Immature natural killer cell (primary cell): ENCODE measurements at regions not wholly inside any gene's neighbourhood (a gene's known extent, or its start where the extent isn't known, plus 50 kb on each side); places are given as distances from the start of the nearest gene placed in this dataset.

Source experiments
- DNase-seq, 3 donors: peaks; one replicate each; pipeline ENCODE4 v3.0.0; 2022; ENCODE audit warnings: mixed read lengths in 1 of 3
- H3K27ac Mint-ChIP-seq, 6 donors: one replicate each; pipeline ENCODE4 v1.8.0; 2020; ENCODE audit warnings: mixed read lengths in 6 of 6, mild to moderate bottlenecking in 5 of 6, inconsistent platforms in 4 of 6, moderate library complexity in 3 of 6
- H3K27me3 Mint-ChIP-seq, 3 donors: one replicate each; pipeline ENCODE4 v1.8.0; 2020 to 2021; ENCODE audit warnings: low read depth in 3 of 3, mild to moderate bottlenecking in 3 of 3, mixed read lengths in 3 of 3, moderate library complexity in 3 of 3, inconsistent platforms in 1 of 3
- H3K36me3 Mint-ChIP-seq, 3 donors: one replicate each; pipeline ENCODE4 v1.8.0; 2020; ENCODE audit warnings: mixed read lengths in 3 of 3, inconsistent platforms in 2 of 3, mild to moderate bottlenecking in 2 of 3
- H3K4me1 Mint-ChIP-seq, 2 donors: one replicate each; pipeline ENCODE4 v1.8.0; 2020; ENCODE audit warnings: inconsistent platforms in 2 of 2, mild to moderate bottlenecking in 2 of 2, mixed read lengths in 2 of 2, moderate library complexity in 1 of 2
- H3K4me3 Mint-ChIP-seq, 5 donors: one replicate each; pipeline ENCODE4 v1.8.0; 2020; ENCODE audit warnings: mild to moderate bottlenecking in 5 of 5, mixed read lengths in 5 of 5, inconsistent platforms in 3 of 5, moderate library complexity in 3 of 5
- H3K9me3 Mint-ChIP-seq, 6 donors: one replicate each; pipeline ENCODE4 v1.8.0; 2020; ENCODE audit warnings: mild to moderate bottlenecking in 6 of 6, mixed read lengths in 6 of 6, inconsistent platforms in 4 of 6, moderate library complexity in 3 of 6

DNA sequence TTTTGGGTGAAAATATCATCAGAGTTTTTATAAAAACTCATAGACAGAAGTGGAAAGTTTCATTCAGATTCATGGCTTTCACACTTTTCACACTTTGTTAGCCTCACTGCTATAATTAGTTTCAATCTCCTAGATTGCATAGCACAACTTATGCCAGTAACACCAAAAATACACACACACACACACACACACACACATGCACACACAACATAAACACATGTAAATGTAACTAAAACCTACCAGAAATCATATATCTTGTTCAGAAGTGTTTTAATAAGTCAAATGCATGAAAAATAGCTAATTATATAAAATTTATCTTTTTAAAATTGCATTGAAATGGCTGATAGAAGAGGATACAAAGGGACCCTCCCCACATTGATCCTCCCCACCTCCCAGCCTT, 347.8 kb upstream of the SLC35B3 start:
- H3K27me3 Mint-ChIP-seq, result peaks cover 0 to 3% (median 1%) of the 10 kb centered on the region in 3 donors
- no peak overlapping the region for H3K27ac Mint-ChIP-seq
- H3K36me3 Mint-ChIP-seq, result peaks cover 0 to 4% (median 0%) of the 10 kb centered on the region in 3 donors
- DNase-seq, result no peak
- H3K4me1 Mint-ChIP-seq, result no peaks in the 10 kb centered on the region
- no peak overlapping the region for H3K4me3 Mint-ChIP-seq
- peaks cover 2 to 23% (median 8%) of the 10 kb centered on the region in 6 donors for H3K9me3 Mint-ChIP-seq

DNA sequence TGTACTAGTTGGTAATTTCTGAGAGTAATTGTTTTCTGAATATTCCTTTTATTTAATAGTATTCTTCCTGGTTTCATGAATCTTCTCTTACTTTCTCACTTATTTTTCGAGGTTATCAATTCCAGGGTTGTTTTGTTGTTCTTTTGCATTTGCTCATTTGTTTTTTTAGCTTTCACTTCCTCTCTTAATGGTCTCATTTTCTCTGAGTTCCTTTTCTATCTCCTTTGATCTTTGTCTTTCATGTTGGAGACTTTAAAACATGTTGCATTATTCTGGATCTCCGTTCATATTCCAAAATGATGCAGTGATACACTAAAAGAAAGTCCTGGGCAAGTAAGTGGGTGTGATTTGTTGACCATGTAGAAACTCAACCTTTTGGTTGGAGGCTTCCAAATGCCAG, 345.3 kb upstream of the SLC35B3 start:
- Mint-ChIP-seq H3K27ac (no peak overlapping the region), H3K36me3 (peaks cover 0 to 5% (median 4%) of the 10 kb centered on the region in 3 donors), H3K4me1 (no peaks in the 10 kb centered on the region), H3K27me3 (peaks cover 0 to 3% (median 0%) of the 10 kb centered on the region in 3 donors), H3K9me3 (peaks cover 6 to 29% (median 12%) of the 10 kb centered on the region in 6 donors), H3K4me3 (no peak overlapping the region)
- DNase-seq, result no peak

DNA sequence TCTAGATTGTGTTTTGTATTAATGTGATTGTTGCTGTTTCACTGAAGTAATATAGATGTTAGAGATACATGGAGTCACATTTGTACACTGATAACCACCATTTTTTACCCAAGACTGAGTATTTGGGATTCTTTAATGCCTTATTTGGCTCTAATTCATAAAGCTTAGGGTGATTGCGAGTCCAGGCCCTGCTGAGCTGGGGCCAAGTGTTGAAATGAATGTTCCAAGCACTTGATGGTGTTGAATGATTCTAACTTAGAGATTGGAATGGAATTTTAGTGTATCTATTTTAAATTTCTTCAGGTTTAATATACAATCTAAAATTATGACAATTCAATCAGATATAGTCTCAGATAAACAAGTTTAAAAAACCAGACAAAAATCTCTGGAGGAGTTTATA, 329.4 kb upstream of the SLC35B3 start:
- Mint-ChIP-seq H3K27ac (no peak overlapping the region), H3K4me1 (no peaks in the 10 kb centered on the region), H3K9me3 (peaks cover 0 to 38% (median 3%) of the 10 kb centered on the region in 6 donors), H3K36me3 (no peaks in the 10 kb centered on the region), H3K27me3 (no peaks in the 10 kb centered on the region), H3K4me3 (no peak overlapping the region)
- DNase-seq, result no peak

DNA sequence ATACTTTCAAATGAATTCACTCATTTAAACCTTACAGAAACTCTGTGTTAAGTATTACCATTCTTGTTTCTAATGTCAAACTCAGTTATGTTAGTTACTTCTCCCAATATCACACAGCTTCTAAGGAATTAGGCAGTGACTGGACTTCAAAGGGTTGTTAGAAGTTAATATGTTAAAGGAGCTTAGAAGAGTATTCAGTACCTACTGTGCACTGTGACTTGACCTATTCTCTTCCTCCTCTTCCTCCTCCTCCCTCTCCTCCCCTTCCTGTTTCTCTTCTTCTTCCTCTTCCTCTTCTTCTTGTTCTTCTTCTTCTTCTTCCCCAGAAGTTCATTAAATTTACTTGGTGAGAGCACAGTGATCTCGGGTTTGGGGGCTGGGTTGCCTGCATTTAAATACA, 325.6 kb upstream of the SLC35B3 start:
- peaks cover 2 to 26% (median 7%) of the 10 kb centered on the region in 6 donors for H3K9me3 Mint-ChIP-seq
- no peaks in the 10 kb centered on the region for H3K4me1 Mint-ChIP-seq
- no peak for DNase-seq
- H3K27ac Mint-ChIP-seq, result no peak overlapping the region
- H3K4me3 Mint-ChIP-seq, result no peak overlapping the region
- no peaks in the 10 kb centered on the region for H3K36me3 Mint-ChIP-seq
- H3K27me3 Mint-ChIP-seq, result no peaks in the 10 kb centered on the region

DNA sequence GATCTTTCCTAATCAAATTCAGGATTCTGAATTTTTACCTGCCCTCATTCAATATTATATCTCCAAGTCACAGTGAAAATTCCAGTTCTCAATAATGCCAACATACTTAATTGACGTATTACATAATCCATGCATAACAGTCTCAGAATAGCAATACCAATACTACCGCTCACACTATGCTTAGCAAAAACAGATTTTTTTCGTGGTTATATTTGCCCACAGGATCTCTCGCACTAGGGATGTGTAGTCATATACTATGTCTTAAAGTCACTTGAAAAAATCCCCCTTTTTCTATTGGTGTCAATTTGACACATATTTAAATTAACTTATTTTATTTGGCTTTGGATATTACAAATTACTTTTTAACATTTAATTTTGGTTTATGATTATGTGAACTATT, 323.1 kb upstream of the SLC35B3 start:
- H3K4me3 Mint-ChIP-seq, result no peak overlapping the region
- H3K36me3 Mint-ChIP-seq, result no peaks in the 10 kb centered on the region
- peaks cover 2 to 13% (median 12%) of the 10 kb centered on the region in 6 donors for H3K9me3 Mint-ChIP-seq
- no peak overlapping the region for H3K27ac Mint-ChIP-seq
- H3K4me1 Mint-ChIP-seq, result no peaks in the 10 kb centered on the region
- no peaks in the 10 kb centered on the region for H3K27me3 Mint-ChIP-seq
- DNase-seq, result no peak

DNA sequence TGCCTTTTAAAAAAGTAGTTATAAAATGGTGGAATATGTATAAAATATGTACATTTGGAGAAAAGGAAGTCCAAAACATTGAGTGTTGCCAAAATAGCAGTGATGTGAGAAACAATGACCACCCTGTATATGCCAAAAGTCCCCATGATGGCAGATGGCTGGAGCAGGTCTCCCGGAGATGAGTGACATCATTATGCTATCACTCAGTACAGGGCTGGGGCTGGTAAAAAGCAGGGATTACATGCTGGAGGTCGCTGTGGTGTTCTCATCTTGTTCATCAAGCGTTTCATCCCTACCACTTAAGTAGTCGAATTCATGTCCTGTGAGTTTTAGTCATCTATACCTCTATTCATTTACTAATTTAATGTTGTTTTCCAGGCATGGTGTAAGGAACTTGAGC, 315.3 kb upstream of the SLC35B3 start:
- DNase-seq, result no peak
- no peak overlapping the region for H3K4me3 Mint-ChIP-seq
- no peak overlapping the region for H3K27ac Mint-ChIP-seq
- H3K36me3 Mint-ChIP-seq, result no peaks in the 10 kb centered on the region
- H3K9me3 Mint-ChIP-seq, result peaks cover 2 to 17% (median 5%) of the 10 kb centered on the region in 6 donors
- H3K27me3 Mint-ChIP-seq, result peaks cover 0 to 3% (median 0%) of the 10 kb centered on the region in 3 donors
- no peaks in the 10 kb centered on the region for H3K4me1 Mint-ChIP-seq

DNA sequence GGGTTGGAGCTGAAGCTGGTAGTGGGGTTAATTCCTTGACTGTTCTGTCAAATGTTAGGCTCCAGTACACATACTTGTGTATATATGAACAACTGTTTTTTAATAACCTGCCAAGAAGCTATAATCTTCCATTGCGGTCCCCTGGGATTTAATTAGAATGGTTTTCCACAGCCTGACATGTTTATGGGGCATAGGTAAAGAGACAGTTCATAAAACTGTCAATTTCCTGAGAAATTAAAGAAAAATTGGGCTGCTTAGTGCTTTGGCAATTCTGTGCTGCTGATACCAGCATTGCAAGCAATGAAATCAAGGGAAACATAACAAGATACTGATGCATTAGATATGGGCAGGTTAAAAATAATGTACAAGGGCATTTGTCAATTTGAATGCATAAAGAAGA, 314.1 kb upstream of the SLC35B3 start:
- H3K27ac Mint-ChIP-seq, result no peak overlapping the region
- DNase-seq, result no peak
- H3K4me1 Mint-ChIP-seq, result peaks cover under 1% of the 10 kb centered on the region in 2 donors
- H3K27me3 Mint-ChIP-seq, result peaks cover 0 to 3% (median 0%) of the 10 kb centered on the region in 3 donors
- H3K4me3 Mint-ChIP-seq, result no peak overlapping the region
- H3K9me3 Mint-ChIP-seq, result peaks cover 0 to 17% (median 5%) of the 10 kb centered on the region in 6 donors
- no peaks in the 10 kb centered on the region for H3K36me3 Mint-ChIP-seq

DNA sequence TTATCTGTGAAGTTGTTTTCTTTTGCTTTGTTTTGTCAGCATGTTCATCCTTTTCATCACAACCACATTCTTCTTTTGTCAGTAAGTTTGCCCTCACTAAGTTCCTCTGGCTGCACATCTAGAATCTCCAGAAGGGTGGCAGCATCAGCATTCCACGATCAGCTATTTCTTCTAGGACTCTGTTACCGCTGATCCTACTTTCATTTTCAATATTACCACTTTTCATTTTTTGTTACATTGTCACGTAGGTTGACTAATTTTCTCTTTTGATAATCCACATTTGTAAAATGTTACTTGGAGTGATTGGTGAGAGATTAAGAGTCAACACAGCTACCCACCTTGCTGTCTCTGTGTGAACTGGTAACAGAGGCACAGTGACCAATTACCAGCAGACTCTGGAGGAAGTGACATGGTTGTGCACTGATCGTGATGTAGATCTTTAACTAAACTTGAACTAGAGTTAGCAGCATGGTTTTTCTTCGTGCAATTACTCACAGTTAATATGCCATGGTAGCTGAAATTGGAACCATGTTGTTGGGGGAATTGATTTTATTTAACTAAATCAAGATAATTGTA, 307.9 kb upstream of the SLC35B3 start:
- H3K4me3 Mint-ChIP-seq, result peak overlapping the region; percentile 77 to 87 (median 81)
- H3K27me3 Mint-ChIP-seq, result no peaks in the 10 kb centered on the region
- H3K27ac Mint-ChIP-seq, result peak overlapping the region; percentile 66 to 86 (median 78)
- peak; percentile 8 to 23 (median 17) for DNase-seq
- no peaks in the 10 kb centered on the region for H3K36me3 Mint-ChIP-seq
- peaks cover 0 to 23% (median 4%) of the 10 kb centered on the region in 6 donors for H3K9me3 Mint-ChIP-seq
- peaks cover 15 to 24% of the 10 kb centered on the region in 2 donors for H3K4me1 Mint-ChIP-seq

DNA sequence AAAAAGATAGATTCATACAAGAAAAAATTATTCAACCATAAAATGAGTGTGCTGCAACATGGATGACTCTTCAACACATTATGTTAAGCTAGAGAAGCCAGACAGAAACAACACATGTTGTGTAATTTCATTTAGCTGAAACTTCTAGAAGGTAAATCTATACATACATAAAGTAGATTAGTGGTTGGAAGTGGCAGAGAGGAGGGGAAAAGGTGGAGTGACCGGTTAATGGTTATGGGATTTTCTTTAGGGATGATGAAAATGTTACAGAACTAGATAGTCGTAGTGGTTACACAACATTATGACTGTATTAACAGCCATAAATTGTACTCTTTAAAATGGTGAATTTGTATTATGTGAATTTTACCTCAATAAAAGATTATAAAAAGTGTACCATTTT, 304.1 kb upstream of the SLC35B3 start:
- H3K4me3 Mint-ChIP-seq, result no peak overlapping the region
- H3K27me3 Mint-ChIP-seq, result no peaks in the 10 kb centered on the region
- H3K9me3 Mint-ChIP-seq, result peaks cover 0 to 24% (median 3%) of the 10 kb centered on the region in 6 donors
- no peak overlapping the region for H3K27ac Mint-ChIP-seq
- no peaks in the 10 kb centered on the region for H3K36me3 Mint-ChIP-seq
- DNase-seq, result no peak
- peaks cover 15 to 23% of the 10 kb centered on the region in 2 donors for H3K4me1 Mint-ChIP-seq

DNA sequence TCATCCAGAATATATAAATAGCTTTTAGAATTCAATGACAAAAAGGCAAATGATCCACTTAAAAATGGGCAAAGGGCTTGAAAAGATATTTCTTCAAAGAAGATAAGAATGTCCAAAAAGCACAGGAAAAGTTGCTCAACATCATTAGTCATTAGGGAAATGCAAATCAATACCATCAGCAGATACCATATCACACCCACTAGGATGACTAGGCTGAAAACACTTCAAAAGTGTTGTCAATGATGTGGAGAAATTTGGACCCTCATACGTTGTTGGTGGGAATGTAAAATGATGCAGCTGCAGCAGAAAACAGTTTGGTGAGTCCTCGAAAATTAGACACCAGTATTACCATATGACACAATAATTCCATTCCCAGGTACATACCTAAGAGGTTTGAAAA, 303.6 kb upstream of the SLC35B3 start:
- no peaks in the 10 kb centered on the region for H3K27me3 Mint-ChIP-seq
- no peaks in the 10 kb centered on the region for H3K36me3 Mint-ChIP-seq
- DNase-seq, result no peak
- H3K4me3 Mint-ChIP-seq, result no peak overlapping the region
- H3K27ac Mint-ChIP-seq, result no peak overlapping the region
- H3K4me1 Mint-ChIP-seq, result peaks cover 11 to 18% of the 10 kb centered on the region in 2 donors
- H3K9me3 Mint-ChIP-seq, result peaks cover 0 to 20% (median 3%) of the 10 kb centered on the region in 6 donors

DNA sequence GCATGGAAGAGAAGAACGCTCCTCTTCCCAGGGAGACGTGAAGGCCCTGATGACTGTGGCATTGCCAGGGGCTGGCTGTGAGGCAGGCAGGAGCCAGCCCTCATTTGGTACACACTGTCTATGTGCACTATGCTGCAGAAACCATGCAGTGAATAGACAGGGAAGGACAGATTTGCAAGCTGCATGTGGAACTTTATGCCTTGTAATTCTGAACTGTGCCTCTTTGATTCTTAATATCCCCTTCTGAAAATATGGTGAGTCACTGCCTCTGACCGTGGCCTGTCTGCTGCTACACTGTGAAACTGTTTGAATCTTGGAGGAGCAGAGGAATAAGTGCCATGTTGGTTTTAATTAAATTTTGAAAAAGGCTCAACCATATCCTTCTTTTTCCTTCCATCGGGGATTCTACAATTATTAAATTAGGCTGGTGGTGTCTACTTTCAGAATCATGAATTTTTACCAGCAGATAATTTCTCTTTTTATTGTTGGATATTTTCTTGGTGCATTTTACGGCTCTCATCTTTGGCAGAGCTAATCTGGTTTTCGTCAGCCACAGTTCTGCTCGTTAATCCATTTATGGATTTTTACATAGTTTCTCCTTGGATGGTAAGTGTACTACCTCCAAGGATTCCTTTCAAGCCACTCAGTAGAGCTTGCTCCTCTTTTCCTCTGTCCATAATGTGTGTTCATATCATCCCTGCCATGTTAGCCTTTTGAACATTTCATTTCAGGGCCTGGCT, 301.0 kb upstream of the SLC35B3 start:
- no peaks in the 10 kb centered on the region for H3K36me3 Mint-ChIP-seq
- no peak for DNase-seq
- no peak overlapping the region for H3K4me3 Mint-ChIP-seq
- H3K4me1 Mint-ChIP-seq, result peaks cover 13 to 16% of the 10 kb centered on the region in 2 donors
- peaks cover 0 to 23% (median 2%) of the 10 kb centered on the region in 6 donors for H3K9me3 Mint-ChIP-seq
- H3K27me3 Mint-ChIP-seq, result no peaks in the 10 kb centered on the region
- H3K27ac Mint-ChIP-seq, result no peak overlapping the region

DNA sequence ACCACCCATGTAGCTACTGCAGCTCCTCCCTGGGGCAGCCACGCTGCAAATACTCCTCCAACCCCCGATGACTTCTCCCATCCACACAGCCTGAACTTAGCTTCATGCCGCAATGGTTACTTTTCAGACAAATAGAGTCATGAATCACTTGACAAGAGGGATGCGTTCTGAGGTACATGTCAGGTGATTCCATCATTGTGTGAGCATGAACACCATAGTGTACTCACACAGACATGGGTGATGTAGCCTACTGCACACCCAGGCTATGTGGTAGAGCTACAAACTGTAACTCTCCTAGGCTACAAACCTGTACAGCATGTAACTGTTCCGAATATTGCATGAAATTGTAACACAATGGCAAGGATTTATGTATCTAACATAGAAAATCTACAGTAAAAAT, 298.5 kb upstream of the SLC35B3 start:
- Mint-ChIP-seq H3K27ac (peak overlapping the region in 1 of 6 donors; percentile 9), H3K27me3 (peaks cover 0 to 2% (median 0%) of the 10 kb centered on the region in 3 donors), H3K36me3 (no peaks in the 10 kb centered on the region), H3K4me3 (no peak overlapping the region), H3K9me3 (peaks cover 0 to 14% (median 0%) of the 10 kb centered on the region in 6 donors), H3K4me1 (peaks cover 18 to 20% of the 10 kb centered on the region in 2 donors)
- DNase-seq, result no peak

DNA sequence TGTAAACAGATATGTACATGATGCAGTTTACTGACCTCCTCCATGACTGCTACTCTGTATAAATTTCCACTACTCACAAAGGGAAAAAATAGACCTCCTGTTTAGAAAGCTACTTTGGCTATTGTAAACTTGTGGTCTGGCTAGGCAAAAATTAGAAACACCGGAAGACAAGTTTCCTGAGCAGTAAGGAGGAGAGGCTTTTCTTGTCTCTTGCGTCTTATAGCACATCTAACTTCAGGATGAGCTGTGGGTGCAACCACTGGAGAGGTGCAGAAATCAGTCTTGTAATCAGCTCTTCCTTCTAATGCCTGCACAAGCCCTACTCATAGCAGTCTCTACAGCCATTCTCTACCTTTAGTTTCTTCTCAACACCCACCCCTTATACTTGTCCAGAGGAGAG, 296.5 kb upstream of the SLC35B3 start:
- Mint-ChIP-seq H3K36me3 (no peaks in the 10 kb centered on the region), H3K9me3 (peaks cover 0 to 14% (median 0%) of the 10 kb centered on the region in 6 donors), H3K27me3 (peaks cover 0 to 2% (median 0%) of the 10 kb centered on the region in 3 donors), H3K4me1 (peaks cover 18 to 20% of the 10 kb centered on the region in 2 donors), H3K4me3 (peak overlapping the region; percentile 31 to 77 (median 49)), H3K27ac (peak overlapping the region in 3 of 6 donors; percentile 48 to 75 (median 72))
- DNase-seq, result peak in 2 of 3 donors; percentile 1

DNA sequence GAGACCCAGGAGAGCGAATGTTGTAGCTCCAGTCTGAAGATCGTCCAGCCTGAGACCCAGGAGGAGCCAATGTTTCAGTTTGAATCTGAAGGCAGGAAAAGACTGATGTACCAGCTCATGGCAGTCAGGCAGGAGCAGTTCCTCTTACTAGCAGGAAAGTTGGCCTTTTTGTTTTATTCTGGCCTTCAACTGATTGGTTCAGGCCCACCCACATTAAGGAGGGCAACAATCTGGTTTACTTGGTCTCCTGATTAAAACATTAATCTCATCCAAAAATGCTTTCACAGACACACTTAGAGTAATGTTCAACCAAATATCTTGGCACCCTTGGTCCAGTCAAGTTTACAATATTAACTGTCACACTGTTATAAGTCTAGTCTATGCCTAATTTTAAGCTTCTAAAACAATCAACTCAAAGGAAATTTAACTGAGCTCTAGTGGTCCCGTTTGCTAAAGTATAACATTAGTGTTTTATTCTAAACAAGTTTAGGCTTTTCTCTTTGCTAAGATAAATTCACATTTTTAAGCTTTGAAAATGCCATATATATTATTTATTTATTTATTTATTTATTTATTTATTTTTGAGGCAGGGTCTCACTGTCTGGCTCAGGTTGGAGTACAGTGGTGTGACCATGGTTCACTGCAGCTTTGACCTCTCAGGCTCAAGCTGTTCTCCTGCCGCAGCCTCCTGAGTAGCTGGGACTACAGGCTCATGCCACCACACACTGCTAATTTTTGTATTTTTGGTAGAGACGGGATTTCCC, 275.5 kb upstream of the SLC35B3 start:
- H3K27me3 Mint-ChIP-seq, result peaks cover 0 to 1% (median 0%) of the 10 kb centered on the region in 3 donors
- no peak for DNase-seq
- peaks cover 0 to 7% of the 10 kb centered on the region in 2 donors for H3K4me1 Mint-ChIP-seq
- peaks cover 0 to 3% (median 0%) of the 10 kb centered on the region in 3 donors for H3K36me3 Mint-ChIP-seq
- H3K9me3 Mint-ChIP-seq, result peaks cover 0 to 23% (median 0%) of the 10 kb centered on the region in 6 donors
- no peak overlapping the region for H3K27ac Mint-ChIP-seq
- no peak overlapping the region for H3K4me3 Mint-ChIP-seq
